ENCODE measurements at regions not wholly inside any gene's neighbourhood (a gene's known extent, or its start where the extent isn't known, plus 50 kb on each side); places are given as distances from the start of the nearest gene placed in this dataset.

DNA sequence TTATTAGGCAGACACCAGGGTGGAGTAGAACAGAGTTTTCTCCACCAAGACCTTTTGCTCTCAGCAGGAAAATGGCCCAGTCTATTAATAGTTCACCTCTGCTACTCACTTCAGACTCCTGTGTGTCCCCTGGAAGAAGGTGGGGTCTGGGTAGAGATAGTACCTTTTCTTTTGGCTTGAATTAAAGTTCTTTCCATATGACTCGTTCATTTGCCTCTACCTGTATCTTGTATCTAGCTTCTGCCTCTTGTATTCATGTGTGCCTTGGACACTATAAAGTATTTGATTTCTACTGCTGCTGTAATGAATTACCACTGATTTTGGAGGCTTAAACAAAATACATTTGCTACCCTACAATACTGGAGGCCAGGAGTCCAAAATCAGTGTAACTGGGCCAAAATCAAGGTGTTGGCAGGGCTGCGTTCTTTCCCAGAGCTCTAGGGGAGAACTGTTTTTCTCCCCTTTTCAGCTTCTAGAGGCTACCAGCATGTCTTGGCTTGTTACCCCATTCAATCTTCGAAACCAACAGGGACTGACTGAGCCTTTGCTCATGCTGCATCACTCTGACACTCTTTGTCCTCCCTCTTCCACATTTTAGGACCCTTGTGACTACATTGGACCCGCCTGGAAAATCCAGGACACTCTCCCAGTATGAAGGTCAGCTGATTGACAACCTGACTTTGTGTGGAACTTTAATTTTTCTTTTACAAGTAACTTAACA is 155.6 kb upstream of the PRSS58 start:
- DNase-seq, result no peak

DNA sequence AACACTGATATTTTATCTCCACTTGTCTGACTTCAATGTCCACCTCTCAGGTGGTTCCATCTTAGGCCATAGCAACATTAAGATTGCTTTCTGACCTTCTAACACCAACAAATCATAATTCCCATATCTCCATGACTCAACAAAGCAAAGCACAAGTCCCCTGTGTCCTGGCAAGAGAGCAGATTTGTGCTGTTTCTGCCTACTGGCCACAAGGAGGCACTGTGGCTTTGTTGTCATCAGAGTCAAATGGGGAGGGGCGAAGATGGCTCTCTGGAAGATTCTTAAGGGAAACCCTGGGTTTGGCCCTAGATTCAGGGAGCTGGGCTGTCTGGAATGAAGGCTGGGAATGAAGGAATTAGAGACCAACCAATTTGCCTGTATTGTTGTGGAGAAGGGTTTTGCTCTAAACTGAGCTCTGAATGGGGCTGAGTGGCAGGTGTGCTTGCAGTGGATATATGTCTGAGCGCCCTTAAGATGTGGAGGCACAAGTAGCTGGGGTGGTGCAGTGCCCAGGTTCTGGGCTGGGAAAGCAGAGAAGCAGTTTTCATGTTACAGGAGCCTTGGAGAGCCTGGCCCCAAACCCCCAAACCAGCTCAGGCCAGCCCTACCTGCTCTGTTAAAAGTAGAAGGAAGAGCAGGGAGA is 154.8 kb upstream of the PRSS58 start:
- DNase-seq, result peak in 12 of 56 donors; percentile 2 to 48 (median 15)

GRCh38 chr7:142409471-142409870 is 151.6 kb upstream of the PRSS58 start:
- no peak for DNase-seq

DNA sequence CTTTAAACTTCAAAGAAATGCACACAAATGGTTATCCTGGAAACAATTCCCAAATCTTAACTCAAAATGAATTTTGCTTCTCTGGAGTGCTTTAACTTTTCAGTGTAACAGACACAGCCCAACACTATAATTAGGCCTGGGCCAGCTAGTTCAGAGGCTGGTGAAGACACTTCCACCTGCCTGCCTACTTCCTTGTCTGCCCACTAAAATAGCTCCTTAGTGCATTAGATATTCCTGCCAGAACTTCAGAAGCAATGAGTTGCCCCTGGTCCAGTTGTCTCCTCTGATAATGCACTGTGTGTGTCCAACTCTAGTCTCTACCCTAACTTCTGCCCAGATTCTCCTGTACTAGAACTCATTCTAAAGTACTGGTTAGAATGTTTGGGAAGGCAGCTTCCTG is 150.9 kb upstream of the PRSS58 start:
- no peak for DNase-seq

- no peak for DNase-seq
These were observed 150.2 kb upstream of the PRSS58 start for GRCh38 chr7:142407939-142408570.

GRCh38 chr7:142405122-142405765 is 147.4 kb upstream of the PRSS58 start:
- no peak for DNase-seq

- DNase-seq, result no peak
These were observed 144.1 kb upstream of the PRSS58 start for GRCh38 chr7:142401951-142402350.

DNA sequence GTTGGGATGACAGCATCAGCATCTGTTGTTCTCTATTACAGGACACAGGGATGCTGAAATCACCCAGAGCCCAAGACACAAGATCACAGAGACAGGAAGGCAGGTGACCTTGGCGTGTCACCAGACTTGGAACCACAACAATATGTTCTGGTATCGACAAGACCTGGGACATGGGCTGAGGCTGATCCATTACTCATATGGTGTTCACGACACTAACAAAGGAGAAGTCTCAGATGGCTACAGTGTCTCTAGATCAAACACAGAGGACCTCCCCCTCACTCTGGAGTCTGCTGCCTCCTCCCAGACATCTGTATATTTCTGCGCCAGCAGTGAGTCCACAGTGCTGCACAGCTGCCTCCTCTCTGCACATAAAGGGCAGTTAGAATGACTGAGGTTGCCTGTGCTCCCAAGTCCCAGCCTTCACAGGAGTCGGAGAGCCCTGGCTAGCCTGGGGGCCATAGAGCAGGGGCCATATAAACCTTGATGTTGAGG is 142.2 kb upstream of the PRSS58 start:
- no peak for DNase-seq

GRCh38 chr7:142391191-142391992 is 133.5 kb upstream of the PRSS58 start:
- DNase-seq, result peak in 15 of 56 donors; percentile 9 to 63 (median 23)

GRCh38 chr7:142389544-142389943 is 131.7 kb upstream of the PRSS58 start:
- no peak for DNase-seq

GRCh38 chr7:142385491-142386340 is 127.9 kb upstream of the PRSS58 start:
- DNase-seq, result peak in 38 of 56 donors; percentile 10 to 68 (median 32)

DNA sequence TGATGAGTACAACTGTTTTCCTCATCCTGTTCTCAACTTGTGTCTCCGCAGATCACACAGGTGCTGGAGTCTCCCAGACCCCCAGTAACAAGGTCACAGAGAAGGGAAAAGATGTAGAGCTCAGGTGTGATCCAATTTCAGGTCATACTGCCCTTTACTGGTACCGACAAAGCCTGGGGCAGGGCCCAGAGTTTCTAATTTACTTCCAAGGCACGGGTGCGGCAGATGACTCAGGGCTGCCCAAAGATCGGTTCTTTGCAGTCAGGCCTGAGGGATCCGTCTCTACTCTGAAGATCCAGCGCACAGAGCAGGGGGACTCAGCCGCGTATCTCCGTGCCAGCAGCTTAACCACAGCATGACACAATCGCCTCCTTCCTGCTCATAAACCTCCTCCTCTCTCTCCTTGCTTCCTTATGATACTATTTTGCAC is 126.7 kb upstream of the PRSS58 start:
- no peak for DNase-seq

- no peak for DNase-seq
These were observed 126.1 kb upstream of the PRSS58 start for GRCh38 chr7:142383841-142384492.

GRCh38 chr7:142381727-142382390 is 124.0 kb upstream of the PRSS58 start:
- DNase-seq, result peak in 2 of 56 donors; percentile 12 to 13

DNA sequence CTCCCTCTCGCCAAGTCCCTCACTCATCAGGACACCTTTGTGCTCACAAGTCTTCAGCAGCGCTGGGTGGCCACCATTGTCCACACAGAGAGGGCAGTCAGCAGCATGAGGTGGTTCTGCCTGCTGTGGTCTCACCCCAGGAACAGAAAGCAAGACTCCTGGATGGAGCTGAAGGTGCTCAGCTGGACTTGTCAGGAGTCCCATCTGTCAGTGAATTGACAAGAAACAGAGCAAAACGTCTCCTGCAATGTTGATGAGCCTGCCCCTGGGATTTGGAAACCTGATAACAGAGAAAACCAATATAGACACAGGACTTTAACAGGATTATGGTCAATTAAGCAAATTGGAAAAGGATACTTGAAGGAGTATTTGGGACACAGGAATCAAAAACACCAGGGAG is 122.2 kb upstream of the PRSS58 start:
- no peak for DNase-seq

GRCh38 chr7:142379201-142379885 is 121.5 kb upstream of the PRSS58 start:
- DNase-seq, result no peak

- no peak for DNase-seq
These were observed 119.7 kb upstream of the PRSS58 start for GRCh38 chr7:142377567-142377966.

GRCh38 chr7:142376356-142376997 is 118.6 kb upstream of the PRSS58 start:
- no peak for DNase-seq
